ENCODE measurements at regions not wholly inside any gene's neighbourhood (a gene's known extent, or its start where the extent isn't known, plus 50 kb on each side); places are given as distances from the start of the nearest gene placed in this dataset.

- DNase-seq (ENCODE audit: low read depth, low spot score) = no peak
Measured at GRCh38 chrX:38856670-38857265, 55.5 kb downstream of the MID1IP1 start.

DNA sequence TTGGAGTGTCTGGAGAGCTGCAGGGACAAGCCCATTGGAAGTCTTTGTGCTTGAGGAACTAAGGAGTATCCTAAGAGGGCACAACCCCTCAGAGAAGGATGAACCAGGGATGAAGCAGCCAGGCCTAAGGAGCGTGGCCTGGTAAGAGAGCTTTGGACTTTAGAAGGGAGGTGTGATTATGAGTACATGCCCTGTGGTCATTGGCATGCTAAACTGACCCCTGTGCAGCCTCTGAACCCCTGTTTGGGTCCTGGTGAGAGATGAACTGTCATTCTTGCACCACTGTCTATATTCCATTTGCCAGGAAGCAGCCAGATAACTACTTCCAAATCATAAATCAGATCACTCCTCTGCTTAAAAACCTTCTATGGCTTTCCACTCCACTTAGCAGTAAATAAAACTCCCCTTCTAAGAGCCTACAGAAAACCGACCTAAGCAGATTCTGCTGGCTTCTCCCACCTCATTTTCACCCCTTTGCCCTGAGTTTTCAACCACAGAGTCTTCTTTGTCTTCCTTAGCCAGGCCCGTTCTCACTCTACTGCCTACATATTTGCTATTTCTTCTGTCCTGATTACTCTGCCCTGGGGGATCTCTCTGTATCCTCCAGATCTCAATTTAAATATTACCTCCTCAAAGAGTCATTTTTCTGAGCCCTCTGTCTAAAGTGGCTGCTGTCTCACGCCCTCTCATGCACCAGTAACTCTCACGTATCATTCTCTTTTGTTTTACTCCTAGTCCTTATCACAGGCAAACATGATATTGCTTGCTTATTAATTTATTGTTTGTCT, 56.7 kb downstream of the MID1IP1 start:
- no peak for DNase-seq (ENCODE audit: low read depth, low spot score)

DNA sequence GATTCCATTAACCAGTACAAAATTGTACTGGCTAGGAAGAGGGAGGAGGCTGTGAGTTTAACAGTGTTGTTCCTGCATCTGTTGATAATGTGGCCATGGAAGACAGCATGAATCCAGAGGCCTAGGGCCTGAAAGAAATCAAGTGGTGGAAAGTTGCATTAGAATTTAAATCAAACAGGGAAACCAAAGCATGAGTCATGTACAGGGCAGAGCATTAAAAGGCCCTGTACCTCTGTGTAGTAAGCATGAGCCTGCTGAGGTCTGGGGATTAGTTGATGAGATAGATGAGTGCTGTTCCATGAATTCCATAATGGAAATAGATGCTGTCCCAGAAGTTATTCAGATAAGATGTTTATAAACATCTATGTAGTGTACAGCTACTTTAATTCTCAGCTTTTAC, 58.3 kb downstream of the MID1IP1 start:
- DNase-seq (ENCODE audit: low read depth, low spot score) = peak; percentile 16

GRCh38 chrX:38860106-38861013, 59.1 kb downstream of the MID1IP1 start:
- no peak for DNase-seq (ENCODE audit: low read depth, low spot score)

GRCh38 chrX:38861489-38861888, 60.2 kb downstream of the MID1IP1 start:
- DNase-seq (ENCODE audit: low read depth, low spot score) = no peak

DNA sequence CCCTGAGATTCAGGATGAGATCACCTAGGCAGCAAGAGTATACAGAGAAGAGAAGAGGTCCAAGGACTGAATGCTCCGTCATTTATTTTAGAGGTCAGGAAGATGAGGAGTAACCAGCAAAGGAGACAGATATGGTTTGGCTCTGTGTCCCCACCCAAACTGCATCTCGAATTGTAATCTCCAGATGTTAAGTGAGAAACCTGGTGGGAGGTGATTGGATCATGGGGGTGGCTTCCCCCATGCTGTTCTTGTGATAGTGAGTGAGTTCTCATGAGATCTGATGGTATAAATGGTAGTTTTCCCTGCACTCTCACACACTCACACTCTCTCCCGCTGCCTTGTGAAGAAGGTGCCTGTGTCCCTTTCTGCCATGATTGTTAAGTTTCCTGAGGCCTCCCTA, 60.8 kb downstream of the MID1IP1 start:
- DNase-seq (ENCODE audit: low read depth, low spot score) = no peak

DNA sequence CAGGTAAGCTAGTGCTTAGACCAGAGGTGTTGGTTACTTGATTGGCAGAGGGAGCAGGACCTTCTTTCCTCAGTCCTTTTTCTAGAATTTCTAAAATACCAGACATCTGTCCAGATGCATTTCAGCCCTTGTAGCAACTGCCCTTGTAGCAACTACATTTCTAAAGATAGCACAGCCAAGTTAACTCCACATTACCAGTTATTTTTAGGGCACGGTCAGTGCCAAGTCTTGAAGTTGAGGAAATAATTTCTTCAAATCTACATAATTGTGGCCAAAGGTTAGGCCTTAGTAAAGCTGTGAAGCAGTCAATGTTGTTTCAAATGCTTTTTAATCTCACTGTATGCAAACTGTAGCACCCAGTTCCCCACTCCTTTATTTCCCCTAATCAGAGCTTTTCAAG, 62.9 kb downstream of the MID1IP1 start:
- DNase-seq (ENCODE audit: low read depth, low spot score) = peak; percentile 7

DNA sequence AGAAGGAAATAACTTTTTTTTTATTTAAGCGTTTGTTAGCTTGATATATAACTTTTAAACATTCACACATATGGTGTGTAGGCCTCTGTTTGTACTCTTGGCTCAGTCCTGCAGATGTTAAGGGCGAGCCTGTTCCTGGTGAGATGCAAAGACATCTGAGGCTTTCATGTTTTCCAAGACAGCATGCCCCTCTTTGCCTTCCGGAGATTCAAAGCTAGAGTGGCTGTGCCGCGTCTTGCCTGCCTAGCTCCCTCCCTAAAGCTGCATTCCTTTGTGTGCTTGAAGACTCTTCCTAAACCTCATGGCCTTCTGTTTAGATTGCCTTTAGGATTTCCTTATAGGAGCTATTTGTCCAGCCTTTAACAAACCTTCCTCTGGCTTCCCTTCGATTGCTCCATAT, 67.1 kb downstream of the MID1IP1 start:
- DNase-seq (ENCODE audit: low read depth, low spot score) = no peak

DNA sequence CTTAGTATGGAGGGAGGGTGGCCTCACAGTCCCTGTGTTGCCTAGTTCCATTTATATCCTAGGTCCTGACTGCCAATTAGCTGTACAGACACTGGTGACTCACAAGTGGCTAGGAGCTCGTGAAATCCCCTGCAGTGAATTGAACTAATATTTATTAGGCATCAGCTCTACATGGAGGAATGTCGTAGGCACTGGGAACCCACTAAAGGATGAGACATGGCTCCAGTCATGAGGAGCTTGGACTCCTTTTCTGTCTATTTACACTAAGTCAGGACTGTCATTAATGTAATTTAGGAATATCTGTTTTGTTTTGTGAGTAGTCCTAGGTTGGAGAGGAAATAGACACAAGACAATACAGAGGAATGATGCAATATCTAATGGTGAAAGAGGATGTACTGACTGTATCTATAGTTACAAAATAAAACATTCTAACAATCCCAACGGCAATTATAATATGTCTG, 67.7 kb downstream of the MID1IP1 start:
- peak; percentile 51 for DNase-seq (ENCODE audit: low read depth, low spot score)

GRCh38 chrX:38870361-38870895, 69.2 kb downstream of the MID1IP1 start:
- no peak for DNase-seq (ENCODE audit: low read depth, low spot score)

GRCh38 chrX:38871129-38872029, 70.1 kb downstream of the MID1IP1 start:
- no peak for DNase-seq (ENCODE audit: low read depth, low spot score)

DNA sequence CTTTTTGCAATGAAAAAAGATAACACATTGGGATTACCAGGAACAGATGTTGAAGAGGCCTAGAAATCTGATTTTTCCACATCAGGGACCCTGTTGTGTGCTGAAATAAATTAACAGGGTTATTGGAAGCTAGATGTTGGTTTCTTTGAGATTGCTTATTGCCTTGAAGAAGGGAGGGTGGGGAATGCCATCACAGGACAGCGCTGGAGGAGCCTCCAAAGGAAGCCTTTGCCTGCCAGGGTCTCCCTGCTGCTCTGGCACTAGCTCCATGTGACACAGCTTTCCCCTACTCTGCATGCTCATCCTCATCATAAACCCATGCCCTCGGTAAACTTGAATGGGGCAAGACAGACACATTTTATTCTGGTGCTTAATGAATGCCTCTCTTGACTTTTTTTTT, 76.1 kb downstream of the MID1IP1 start:
- DNase-seq (ENCODE audit: low read depth, low spot score) = no peak

- DNase-seq (ENCODE audit: low read depth, low spot score) = no peak
Measured at GRCh38 chrX:38878641-38879340, 77.5 kb downstream of the MID1IP1 start.

DNA sequence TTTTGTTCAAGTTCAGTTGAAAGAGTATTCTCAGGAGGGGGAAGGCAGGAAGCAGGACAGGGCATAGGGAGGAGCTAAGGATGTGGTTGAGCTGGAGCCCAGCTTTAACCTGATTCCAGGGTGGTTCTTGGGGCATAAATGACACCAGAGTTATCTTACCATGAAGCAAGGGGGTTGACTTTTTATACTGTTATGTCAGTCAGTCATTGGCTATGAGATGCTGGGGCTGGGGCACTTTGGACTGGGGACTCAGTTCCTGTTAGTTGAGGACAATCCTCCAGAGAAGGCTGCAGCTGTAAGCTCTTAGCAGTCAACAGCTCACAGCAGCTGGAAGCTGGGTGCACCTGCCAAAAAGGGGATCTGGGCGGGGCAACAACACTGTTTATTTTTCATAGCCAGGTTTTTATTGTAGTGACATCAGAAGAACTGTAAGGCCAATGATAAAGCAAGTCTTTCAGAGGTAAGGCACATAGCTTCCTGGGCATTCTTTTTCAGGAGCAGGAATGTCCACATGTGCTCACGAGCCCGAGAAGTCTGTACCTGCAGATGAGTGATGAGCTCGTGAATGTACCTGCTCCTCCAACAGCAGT, 78.5 kb downstream of the MID1IP1 start:
- no peak for DNase-seq (ENCODE audit: low read depth, low spot score)

DNA sequence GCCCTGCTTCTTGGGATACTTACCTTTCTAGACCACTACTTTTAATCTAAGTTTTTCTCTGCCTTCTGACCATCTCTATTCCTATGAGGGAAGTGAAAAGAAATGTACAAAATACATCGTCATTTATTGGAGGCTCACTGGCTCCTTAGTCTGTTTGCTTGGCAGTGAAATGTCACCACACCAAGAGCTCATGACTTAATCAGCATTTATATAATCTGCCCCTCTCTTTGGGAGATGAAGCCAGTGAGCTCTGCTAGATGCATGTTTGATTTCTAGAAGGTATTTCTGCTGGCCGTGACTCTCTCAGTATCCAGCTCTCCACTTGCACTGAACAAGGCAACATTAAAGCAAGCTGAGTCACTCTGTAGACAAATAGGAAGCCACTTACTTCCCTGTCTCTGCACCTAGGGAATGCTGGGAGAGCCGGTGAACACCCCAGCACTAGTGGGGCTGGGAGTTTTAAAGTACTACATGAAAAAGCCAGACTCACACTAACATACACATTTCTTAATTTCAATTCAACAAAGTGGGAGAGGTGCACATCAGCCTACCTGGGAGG, 79.1 kb downstream of the MID1IP1 start:
- DNase-seq (ENCODE audit: low read depth, low spot score) = peak; percentile 39

DNA sequence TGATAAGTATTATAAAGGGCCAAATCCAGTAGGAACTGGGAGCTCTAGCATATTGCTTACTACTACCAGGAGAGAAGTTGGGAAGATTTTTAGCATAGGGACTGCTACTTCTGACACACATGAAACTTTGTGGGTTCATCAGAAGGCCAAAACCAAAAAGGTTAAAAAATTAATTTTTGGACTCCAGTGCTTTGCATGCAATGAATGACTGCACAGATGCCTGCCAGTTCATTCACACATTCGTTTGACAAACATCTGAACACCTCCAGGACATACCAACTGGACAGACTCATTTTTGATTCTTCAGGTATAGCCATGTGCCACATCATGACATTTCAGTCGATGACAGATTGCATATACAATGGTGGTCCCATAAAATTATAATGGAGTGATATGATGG, 79.8 kb downstream of the MID1IP1 start:
- no peak for DNase-seq (ENCODE audit: low read depth, low spot score)

GRCh38 chrX:38881727-38882126, 80.5 kb downstream of the MID1IP1 start:
- DNase-seq (ENCODE audit: low read depth, low spot score) = no peak

- peak; percentile 65 for DNase-seq (ENCODE audit: low read depth, low spot score)
Measured at GRCh38 chrX:38882894-38883626, 81.8 kb downstream of the MID1IP1 start.

DNA sequence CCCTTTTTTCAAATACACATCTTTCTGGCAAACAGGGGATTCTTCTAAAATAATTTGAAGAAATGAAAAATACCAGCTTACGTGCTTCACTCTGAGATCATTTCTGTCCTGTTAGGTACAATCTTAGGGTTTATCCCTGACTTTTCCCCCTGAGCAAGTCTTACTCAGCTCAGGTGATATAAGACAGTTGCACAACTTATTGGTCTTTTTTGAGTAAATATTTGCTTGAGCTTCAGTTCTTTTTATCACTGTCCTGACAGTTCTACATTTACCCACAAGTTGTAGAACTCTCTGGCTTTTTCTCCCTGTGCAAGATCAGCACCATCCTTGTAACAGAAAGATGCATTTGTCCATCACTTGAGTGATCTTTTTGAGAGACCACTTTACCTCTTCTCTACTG, 84.9 kb downstream of the MID1IP1 start:
- no peak for DNase-seq (ENCODE audit: low read depth, low spot score)
